HEK293 (cell line): ENCODE measurements at regions not wholly inside any gene's neighbourhood (a gene's known extent, or its start where the extent isn't known, plus 50 kb on each side); places are given as distances from the start of the nearest gene placed in this dataset.

Experiments
- CTCF ChIA-PET: fragments of 350-600 bp; formaldehyde crosslinking; extraction: SDS; loops from one replicate; lab custom pipeline; 2021; ENCODE audit warnings: antibody characterized with exemption; lab: Yijun Ruan, JAX
- POLR2A ChIA-PET: fragments of 300-600 bp; formaldehyde crosslinking; extraction: SDS; loops from one replicate; lab custom pipeline; 2020; ENCODE audit warnings: antibody characterized with exemption, inconsistent platforms; lab: Yijun Ruan, JAX
- H3K27ac ChIP-seq: fragments of 200-500 bp; sonication (Bioruptor generic); 2 replicates; pipeline ENCODE4 v1.5.1; 2014; ENCODE audit warnings: low read depth, low read length, control low read depth, inconsistent platforms; ENCODE audit errors: extremely low read depth
- H3K36me3 ChIP-seq, 2 experiments: fragments of 200-500 bp in 1 of 2; sonication (Bioruptor generic) in 1 of 2; 1 replicate in 1 of 2; 2 replicates in 1 of 2; pipeline ENCODE4 v1.5.1; 2014 to 2017; ENCODE audit warnings: inconsistent platforms in 2 of 2, low read length in 2 of 2; ENCODE audit not compliant: control insufficient read depth in 2 of 2, insufficient read depth in 1 of 2
- H3K4me1 ChIP-seq: fragments of 200-500 bp; sonication (Bioruptor generic); 2 replicates; pipeline ENCODE4 v1.5.1; 2014; ENCODE audit warnings: mild to moderate bottlenecking, low read length, inconsistent platforms; ENCODE audit not compliant: control insufficient read depth, insufficient read depth
- H3K4me3 ChIP-seq: 2 replicates; pipeline ENCODE4 v1.5.1; 2011; ENCODE audit warnings: low read depth, mild to moderate bottlenecking, control low read depth, low read length, moderate library complexity
- H3K9me3 ChIP-seq: fragments of 200-500 bp; sonication (Bioruptor generic); 2 replicates; pipeline ENCODE4 v1.5.1; 2014; ENCODE audit warnings: low read depth, low read length, inconsistent platforms; ENCODE audit not compliant: control insufficient read depth, insufficient read depth
- GLI4 ChIP-seq: fragments of 450-650 bp; formaldehyde crosslinking; IDR thresholded peaks from 2 replicates; pipeline ENCODE4 v1.5.1; 2016; ENCODE audit warnings: missing biosample characterization, missing genetic modification characterization
- GLIS2 ChIP-seq: fragments of 450-650 bp; formaldehyde crosslinking; IDR thresholded peaks from 2 replicates; pipeline ENCODE4 v1.5.1; 2016; ENCODE audit warnings: missing biosample characterization, missing genetic modification characterization
- KLF9 ChIP-seq: fragments of 450-650 bp; formaldehyde crosslinking; IDR thresholded peaks from 2 replicates; pipeline ENCODE4 v1.5.1; 2016; ENCODE audit warnings: missing biosample characterization, missing genetic modification characterization, low read depth
- SCRT1 ChIP-seq: fragments of 450-650 bp; formaldehyde crosslinking; IDR thresholded peaks from 2 replicates; pipeline ENCODE4 v1.5.1; 2016; ENCODE audit warnings: missing biosample characterization, missing genetic modification characterization, borderline replicate concordance
- SETDB1 ChIP-seq: IDR thresholded peaks from one replicate; pipeline ENCODE4 v1.6.1; 2017; ENCODE audit warnings: mild to moderate bottlenecking, low read length, moderate library complexity, mixed read lengths; ENCODE audit not compliant: insufficient read length
- SP3 ChIP-seq: fragments of 450-650 bp; formaldehyde crosslinking; IDR thresholded peaks from 2 replicates; pipeline ENCODE4 v1.5.1; 2016; ENCODE audit warnings: missing biosample characterization, missing genetic modification characterization
- ZNF133 ChIP-seq: fragments of 450-650 bp; formaldehyde crosslinking; IDR thresholded peaks from 2 replicates; pipeline ENCODE4 v1.5.1; 2016; ENCODE audit warnings: missing biosample characterization, missing genetic modification characterization
- ZNF169 ChIP-seq: fragments of 450-650 bp; formaldehyde crosslinking; IDR thresholded peaks from 2 replicates; pipeline ENCODE4 v1.5.1; 2016; ENCODE audit warnings: missing biosample characterization, missing genetic modification characterization
- ZNF19 ChIP-seq: fragments of 450-650 bp; formaldehyde crosslinking; IDR thresholded peaks from 2 replicates; pipeline ENCODE4; 2016; ENCODE audit warnings: missing biosample characterization, missing genetic modification characterization, low read depth
- ZNF2 ChIP-seq: fragments of 450-650 bp; formaldehyde crosslinking; IDR thresholded peaks from 2 replicates; pipeline ENCODE4 v1.5.1; 2016; ENCODE audit warnings: missing biosample characterization, missing genetic modification characterization
- ZNF544 ChIP-seq: fragments of 450-650 bp; formaldehyde crosslinking; IDR thresholded peaks from 2 replicates; pipeline ENCODE4 v1.5.0; 2017; ENCODE audit warnings: missing biosample characterization, missing genetic modification characterization
- ZNF621 ChIP-seq: fragments of 450-650 bp; formaldehyde crosslinking; IDR thresholded peaks from 2 replicates; pipeline ENCODE4 v1.5.1; 2017; ENCODE audit warnings: missing biosample characterization, missing genetic modification characterization
- ZNF664 ChIP-seq: fragments of 450-650 bp; formaldehyde crosslinking; IDR thresholded peaks from 2 replicates; pipeline ENCODE4 v1.5.1; 2016; ENCODE audit warnings: missing biosample characterization, missing genetic modification characterization
- ZNF792 ChIP-seq: fragments of 450-650 bp; formaldehyde crosslinking; IDR thresholded peaks from 2 replicates; pipeline ENCODE4 v1.5.1; 2016; ENCODE audit warnings: missing biosample characterization, missing genetic modification characterization
- ZNF843 ChIP-seq: fragments of 450-650 bp; formaldehyde crosslinking; IDR thresholded peaks from 2 replicates; pipeline ENCODE4 v1.5.1; 2016; ENCODE audit warnings: missing biosample characterization, missing genetic modification characterization
- ZSCAN30 ChIP-seq: fragments of 450-650 bp; IDR thresholded peaks from 2 replicates; pipeline ENCODE4 v1.5.1; 2018; ENCODE audit warnings: missing biosample characterization, mild to moderate bottlenecking, missing genetic modification characterization, moderate library complexity
- TF ChIP-seq, protein P1 (sequence below): fragments of 450-650 bp; formaldehyde crosslinking; IDR thresholded peaks from 2 replicates; pipeline ENCODE4 v1.5.1; 2016; ENCODE audit warnings: missing biosample characterization, missing genetic modification characterization
- TF ChIP-seq, protein P2 (sequence below): fragments of 450-650 bp; formaldehyde crosslinking; IDR thresholded peaks from 2 replicates; pipeline ENCODE4 v1.5.1; 2017; ENCODE audit warnings: missing biosample characterization, missing genetic modification characterization
- TF ChIP-seq, protein P3 (sequence below): fragments of 450-650 bp; IDR thresholded peaks from 2 replicates; pipeline ENCODE4 v1.5.1; 2018; ENCODE audit warnings: missing biosample characterization, missing genetic modification characterization
- TF ChIP-seq, protein P4 (sequence below): fragments of 450-650 bp; formaldehyde crosslinking; IDR thresholded peaks from 2 replicates; pipeline ENCODE4 v1.5.1; 2016; ENCODE audit warnings: missing biosample characterization, missing genetic modification characterization

DNA sequence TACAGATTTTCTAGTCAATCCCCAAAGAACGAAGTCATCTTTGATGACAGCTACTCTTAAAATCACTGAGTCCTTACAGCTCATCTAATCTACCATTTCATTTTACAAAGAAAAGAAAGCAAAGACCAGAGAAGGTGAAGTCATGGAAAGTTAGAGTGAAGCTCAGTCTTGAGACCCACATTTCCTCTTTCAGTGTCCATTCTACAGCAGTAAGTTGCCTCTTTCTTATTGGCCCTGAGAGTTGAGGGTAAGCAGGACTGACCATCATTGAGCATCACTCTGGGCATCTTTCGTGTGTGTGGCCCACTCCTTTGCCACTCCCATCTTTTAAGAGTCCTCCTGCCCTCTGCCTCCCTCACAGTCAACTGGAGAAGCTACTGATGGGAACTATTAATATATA lies 251.8 kb upstream of the NR4A3 start:
- POLR2A ChIA-PET = no interaction called here
- TF ChIP-seq, protein P1, sequence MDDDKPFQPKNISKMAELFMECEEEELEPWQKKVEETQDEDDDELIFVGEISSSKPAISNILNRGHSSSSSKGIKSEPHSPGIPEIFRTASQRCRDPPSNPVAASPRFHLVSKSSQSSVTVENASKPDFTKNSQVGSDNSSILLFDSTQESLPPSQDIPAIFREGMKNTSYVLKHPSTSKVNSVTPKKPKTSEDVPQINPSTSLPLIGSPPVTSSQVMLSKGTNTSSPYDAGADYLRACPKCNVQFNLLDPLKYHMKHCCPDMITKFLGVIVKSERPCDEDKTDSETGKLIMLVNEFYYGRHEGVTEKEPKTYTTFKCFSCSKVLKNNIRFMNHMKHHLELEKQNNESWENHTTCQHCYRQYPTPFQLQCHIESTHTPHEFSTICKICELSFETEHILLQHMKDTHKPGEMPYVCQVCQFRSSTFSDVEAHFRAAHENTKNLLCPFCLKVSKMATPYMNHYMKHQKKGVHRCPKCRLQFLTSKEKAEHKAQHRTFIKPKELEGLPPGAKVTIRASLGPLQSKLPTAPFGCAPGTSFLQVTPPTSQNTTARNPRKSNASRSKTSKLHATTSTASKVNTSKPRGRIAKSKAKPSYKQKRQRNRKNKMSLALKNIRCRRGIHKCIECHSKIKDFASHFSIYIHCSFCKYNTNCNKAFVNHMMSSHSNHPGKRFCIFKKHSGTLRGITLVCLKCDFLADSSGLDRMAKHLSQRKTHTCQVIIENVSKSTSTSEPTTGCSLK = no peak
- TF ChIP-seq SCRT1 (tag by site-specific recombination) (no peak), ZNF843 (tag by site-specific recombination) (no peak), KLF9 (tag by site-specific recombination) (no peak), ZNF133 (tag by site-specific recombination) (no peak), SP3 (tag by site-specific recombination) (no peak), ZNF19 (no peak), ZNF169 (tag by site-specific recombination) (no peak), GLIS2 (no peak), ZNF621 (tag by site-specific recombination) (no peak), ZNF2 (tag by site-specific recombination) (no peak), ZSCAN30 (tag by site-specific recombination) (no peak)
- TF ChIP-seq, protein P2, sequence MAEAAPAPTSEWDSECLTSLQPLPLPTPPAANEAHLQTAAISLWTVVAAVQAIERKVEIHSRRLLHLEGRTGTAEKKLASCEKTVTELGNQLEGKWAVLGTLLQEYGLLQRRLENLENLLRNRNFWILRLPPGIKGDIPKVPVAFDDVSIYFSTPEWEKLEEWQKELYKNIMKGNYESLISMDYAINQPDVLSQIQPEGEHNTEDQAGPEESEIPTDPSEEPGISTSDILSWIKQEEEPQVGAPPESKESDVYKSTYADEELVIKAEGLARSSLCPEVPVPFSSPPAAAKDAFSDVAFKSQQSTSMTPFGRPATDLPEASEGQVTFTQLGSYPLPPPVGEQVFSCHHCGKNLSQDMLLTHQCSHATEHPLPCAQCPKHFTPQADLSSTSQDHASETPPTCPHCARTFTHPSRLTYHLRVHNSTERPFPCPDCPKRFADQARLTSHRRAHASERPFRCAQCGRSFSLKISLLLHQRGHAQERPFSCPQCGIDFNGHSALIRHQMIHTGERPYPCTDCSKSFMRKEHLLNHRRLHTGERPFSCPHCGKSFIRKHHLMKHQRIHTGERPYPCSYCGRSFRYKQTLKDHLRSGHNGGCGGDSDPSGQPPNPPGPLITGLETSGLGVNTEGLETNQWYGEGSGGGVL (tag by site-specific recombination) = no peak
- TF ChIP-seq, protein P3, sequence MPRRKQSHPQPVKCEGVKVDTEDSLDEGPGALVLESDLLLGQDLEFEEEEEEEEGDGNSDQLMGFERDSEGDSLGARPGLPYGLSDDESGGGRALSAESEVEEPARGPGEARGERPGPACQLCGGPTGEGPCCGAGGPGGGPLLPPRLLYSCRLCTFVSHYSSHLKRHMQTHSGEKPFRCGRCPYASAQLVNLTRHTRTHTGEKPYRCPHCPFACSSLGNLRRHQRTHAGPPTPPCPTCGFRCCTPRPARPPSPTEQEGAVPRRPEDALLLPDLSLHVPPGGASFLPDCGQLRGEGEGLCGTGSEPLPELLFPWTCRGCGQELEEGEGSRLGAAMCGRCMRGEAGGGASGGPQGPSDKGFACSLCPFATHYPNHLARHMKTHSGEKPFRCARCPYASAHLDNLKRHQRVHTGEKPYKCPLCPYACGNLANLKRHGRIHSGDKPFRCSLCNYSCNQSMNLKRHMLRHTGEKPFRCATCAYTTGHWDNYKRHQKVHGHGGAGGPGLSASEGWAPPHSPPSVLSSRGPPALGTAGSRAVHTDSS (tag by site-specific recombination) = no peak
- TF ChIP-seq, all 188 proteins: peak for 0
- Histone ChIP-seq H3K36me3 (no peaks in the 10 kb centered on the region), H3K4me1 (no peaks in the 10 kb centered on the region), H3K9me3 (no peaks in the 10 kb centered on the region), H3K4me3 (no peak overlapping the region), H3K27ac (no peak overlapping the region)
- CTCF ChIA-PET = no interaction called here

DNA sequence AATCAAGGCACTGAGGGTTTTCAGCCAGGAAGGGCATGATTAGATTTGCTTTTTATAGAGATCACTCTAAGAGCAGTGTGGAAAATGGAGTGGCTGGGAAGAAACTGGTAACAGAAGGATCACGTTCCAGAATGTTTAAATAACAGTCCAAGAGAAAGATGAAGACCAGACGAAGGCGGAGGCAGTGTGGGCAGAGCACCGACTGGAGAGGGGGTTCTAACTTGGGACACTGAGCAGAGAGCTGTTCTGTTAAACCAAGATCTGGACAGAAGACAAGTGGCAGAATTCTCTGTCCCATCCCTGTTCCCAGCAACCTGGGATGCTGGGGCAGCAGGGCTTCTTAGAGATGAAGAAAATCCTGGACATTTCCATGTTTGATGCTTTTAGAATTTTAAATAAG lies 249.1 kb upstream of the NR4A3 start:
- TF ChIP-seq, protein P4, sequence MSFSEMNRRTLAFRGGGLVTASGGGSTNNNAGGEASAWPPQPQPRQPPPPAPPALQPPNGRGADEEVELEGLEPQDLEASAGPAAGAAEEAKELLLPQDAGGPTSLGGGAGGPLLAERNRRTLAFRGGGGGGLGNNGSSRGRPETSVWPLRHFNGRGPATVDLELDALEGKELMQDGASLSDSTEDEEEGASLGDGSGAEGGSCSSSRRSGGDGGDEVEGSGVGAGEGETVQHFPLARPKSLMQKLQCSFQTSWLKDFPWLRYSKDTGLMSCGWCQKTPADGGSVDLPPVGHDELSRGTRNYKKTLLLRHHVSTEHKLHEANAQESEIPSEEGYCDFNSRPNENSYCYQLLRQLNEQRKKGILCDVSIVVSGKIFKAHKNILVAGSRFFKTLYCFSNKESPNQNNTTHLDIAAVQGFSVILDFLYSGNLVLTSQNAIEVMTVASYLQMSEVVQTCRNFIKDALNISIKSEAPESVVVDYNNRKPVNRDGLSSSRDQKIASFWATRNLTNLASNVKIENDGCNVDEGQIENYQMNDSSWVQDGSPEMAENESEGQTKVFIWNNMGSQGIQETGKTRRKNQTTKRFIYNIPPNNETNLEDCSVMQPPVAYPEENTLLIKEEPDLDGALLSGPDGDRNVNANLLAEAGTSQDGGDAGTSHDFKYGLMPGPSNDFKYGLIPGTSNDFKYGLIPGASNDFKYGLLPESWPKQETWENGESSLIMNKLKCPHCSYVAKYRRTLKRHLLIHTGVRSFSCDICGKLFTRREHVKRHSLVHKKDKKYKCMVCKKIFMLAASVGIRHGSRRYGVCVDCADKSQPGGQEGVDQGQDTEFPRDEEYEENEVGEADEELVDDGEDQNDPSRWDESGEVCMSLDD (tag by site-specific recombination) = no peak
- TF ChIP-seq ZNF544 (tag by site-specific recombination) (no peak), SETDB1 (no peak), ZNF792 (tag by site-specific recombination) (no peak), SCRT1 (tag by site-specific recombination) (no peak), GLIS2 (no peak), GLI4 (no peak), ZNF664 (tag by site-specific recombination) (no peak)
- CTCF ChIA-PET = interaction anchor here (1.0 kb wide), 1 partner anchor 388 kb away, joined by 3 read pairs; no protein-coding TSS in a partner anchor

More for the DNA sequence above, 249.1 kb upstream of the NR4A3 start:
- Histone ChIP-seq H3K27ac (no peak overlapping the region), H3K9me3 (no peaks in the 10 kb centered on the region), H3K4me1 (no peaks in the 10 kb centered on the region), H3K4me3 (no peak overlapping the region), H3K36me3 (no peaks in the 10 kb centered on the region)
- POLR2A ChIA-PET = no interaction called here
